PFSK-1 (cell line): ENCODE measurements at regions not wholly inside any gene's neighbourhood (a gene's known extent, or its start where the extent isn't known, plus 50 kb on each side); places are given as distances from the start of the nearest gene placed in this dataset.

ENCODE experiments used
- POLR2AphosphoS5 ChIP-seq: IDR thresholded peaks from 2 replicates; pipeline ENCODE4 v1.6.1; 2012; ENCODE audit warnings: low read depth, mild to moderate bottlenecking, control low read depth, low read length, moderate library complexity
- TAF1 ChIP-seq: IDR thresholded peaks from 2 replicates; pipeline ENCODE4 v1.6.1; 2012; ENCODE audit warnings: low read length, control low read depth, borderline replicate concordance; ENCODE audit not compliant: insufficient read depth

GRCh38 chr14:56044196-56044595, 74.0 kb upstream of the PELI2 start:
- TF ChIP-seq POLR2AphosphoS5, result no peak
- TF ChIP-seq TAF1, result no peak
